HG03354 (cell line): ENCODE measurements at regions not wholly inside any gene's neighbourhood (a gene's known extent, or its start where the extent isn't known, plus 50 kb on each side); places are given as distances from the start of the nearest gene placed in this dataset.
"Not testable (repeated sequence)": the region's sequence is repeated elsewhere in the genome, so short reads cannot be mapped to it uniquely, and the experiment has no call there.

ENCODE experiments used
- ATAC-seq: cut with Tn5 transposase; IDR thresholded peaks from one replicate; pipeline ENCODE4 v1.9.1; 2021; ENCODE audit warnings: mild to moderate bottlenecking; ENCODE audit not compliant: unreplicated experiment, poor library complexity, severe bottlenecking

DNA sequence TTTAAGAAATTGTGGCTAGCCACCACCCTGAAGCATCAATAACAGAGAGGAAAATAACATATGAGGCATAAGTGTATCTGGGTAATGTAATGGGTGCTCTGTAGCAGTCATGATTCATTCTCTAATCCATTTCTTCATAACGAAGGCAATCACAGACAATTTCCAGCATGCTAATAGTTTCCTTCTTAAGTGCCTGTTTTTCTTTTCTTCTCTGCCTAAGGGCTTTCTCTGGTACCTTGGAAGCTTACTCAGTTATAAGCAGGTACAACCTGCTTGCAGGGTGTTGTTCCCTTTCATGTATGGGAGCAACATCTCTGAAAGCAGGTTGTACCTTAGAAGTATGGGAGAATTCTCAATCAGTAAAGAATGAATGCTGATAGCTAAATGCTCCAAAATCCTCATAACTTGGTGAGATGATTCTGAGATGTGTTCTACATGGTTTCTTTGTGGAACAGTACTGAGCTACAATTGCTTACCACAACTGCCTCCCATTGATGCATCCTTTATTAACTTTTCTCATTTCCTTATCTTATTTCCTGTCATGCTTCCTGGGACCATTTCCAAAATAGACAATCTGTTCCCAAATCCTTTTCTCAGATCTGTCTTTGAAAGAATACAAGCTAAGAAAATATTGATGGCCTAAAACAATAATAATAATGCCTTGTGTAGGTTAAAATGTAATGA lies 247.6 kb downstream of the PAPSS1 start:
- ATAC-seq = no peak

DNA sequence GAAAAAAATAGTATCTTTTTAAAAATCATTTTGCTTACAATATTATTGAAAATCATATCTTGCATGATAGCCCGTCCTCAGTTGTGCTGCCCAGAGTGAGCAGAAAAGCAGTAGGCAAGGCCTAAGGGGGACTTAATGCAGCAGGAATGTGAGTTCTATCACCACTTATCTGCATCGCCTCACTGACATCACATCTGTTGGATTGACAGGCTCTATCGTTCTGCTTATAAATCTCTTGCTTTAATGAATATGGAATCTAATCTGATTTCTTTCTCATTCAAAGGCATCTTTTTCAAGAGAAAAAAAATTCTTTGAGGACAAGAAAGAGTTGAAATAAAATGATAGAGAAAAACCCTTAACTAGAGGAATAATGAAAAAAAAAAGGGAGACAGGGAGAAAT lies 249.9 kb downstream of the PAPSS1 start:
- no peak for ATAC-seq

DNA sequence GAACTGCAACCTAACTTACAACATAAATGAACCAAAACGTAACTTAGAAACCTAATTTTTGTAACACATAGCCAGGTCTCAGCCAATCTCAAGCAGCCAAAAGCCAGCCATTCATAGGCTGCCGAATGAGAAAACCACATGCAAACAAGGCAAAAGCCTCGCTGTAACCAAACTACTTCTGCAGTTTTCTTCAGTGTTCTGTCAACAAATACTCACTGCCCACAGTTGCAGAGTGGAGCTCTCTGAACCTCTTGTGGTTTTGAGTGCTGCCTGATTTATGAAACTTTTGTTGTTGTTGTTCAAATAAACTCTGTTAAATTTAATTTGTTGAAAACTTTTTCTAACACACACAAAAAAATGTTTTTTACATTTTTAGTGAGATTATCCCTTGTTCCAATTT lies 251.2 kb downstream of the PAPSS1 start:
- ATAC-seq = peak; percentile 66

DNA sequence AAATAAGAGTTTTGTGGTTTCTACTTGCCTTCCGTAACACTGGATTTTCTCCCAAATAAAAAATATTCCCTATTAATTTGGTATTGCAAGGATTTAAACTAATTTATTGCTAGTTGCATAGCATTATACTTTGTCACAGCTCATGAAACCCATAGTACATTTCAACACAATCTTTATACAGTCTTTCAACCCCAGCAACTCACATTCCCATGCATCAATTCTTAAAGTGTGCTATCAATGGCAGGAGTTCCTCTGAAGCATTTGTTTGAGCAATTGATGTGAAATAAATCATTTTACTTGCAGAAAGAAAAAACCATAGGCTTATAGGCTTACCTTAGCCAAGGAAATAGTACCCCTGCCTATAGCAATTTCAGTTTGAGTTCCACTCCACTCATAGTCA lies 251.9 kb downstream of the PAPSS1 start:
- ATAC-seq = no peak

DNA sequence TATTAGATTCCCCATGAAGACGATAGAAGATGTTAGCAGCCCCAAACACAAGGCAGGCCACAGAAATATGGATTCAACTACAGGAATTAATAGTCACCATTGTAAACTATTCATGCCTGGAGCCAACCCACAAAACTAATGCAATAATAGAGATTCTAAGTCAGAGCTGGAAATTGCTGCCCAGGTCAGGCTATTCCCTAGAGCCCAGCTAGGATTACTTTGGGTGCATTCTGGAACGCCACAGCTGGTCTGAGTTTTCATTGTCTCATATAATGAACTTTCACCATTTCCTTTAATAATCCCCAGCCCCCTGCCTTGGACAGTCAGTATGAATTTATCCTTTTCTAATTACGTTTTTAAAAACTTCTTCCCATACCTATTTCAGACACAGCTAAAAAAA lies 252.6 kb downstream of the PAPSS1 start:
- ATAC-seq = no peak

DNA sequence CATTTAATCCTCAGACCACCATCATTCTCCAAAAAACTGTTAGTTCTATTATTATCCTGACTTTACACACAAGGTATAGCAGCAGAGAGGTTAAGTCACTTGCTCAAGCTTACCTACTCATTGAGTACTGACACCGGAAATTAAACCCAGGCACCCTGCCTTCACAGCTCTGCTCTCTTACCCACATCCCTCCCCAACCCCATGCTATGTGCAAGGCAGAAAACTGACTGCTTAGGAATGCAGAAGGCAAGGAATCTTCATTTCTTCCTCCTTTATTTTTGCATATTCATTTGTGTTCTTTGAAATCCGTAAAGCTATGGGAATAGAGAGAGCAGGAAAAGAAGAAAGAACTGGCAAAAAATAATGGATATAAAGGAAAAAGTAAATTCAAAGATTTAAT lies 261.8 kb downstream of the PAPSS1 start:
- no peak for ATAC-seq

DNA sequence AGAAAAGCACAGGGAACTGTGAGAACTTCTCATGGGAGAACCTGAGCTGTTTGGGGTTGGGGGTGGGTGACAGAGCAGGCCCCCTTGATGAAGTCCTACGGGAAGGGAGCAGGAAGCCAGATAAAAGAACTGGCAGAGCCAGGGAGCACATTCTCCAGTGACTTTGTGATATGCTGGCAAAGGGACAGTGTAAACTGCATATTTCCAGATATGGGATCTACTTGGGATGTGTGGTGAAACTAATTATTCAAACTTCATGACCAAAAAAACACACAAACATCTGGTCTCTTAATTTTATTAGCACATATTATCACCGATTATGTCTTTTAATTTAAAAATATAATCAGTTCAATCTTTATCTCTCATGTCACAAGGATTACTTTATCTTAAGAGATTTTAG lies 266.0 kb downstream of the PAPSS1 start:
- no peak for ATAC-seq

DNA sequence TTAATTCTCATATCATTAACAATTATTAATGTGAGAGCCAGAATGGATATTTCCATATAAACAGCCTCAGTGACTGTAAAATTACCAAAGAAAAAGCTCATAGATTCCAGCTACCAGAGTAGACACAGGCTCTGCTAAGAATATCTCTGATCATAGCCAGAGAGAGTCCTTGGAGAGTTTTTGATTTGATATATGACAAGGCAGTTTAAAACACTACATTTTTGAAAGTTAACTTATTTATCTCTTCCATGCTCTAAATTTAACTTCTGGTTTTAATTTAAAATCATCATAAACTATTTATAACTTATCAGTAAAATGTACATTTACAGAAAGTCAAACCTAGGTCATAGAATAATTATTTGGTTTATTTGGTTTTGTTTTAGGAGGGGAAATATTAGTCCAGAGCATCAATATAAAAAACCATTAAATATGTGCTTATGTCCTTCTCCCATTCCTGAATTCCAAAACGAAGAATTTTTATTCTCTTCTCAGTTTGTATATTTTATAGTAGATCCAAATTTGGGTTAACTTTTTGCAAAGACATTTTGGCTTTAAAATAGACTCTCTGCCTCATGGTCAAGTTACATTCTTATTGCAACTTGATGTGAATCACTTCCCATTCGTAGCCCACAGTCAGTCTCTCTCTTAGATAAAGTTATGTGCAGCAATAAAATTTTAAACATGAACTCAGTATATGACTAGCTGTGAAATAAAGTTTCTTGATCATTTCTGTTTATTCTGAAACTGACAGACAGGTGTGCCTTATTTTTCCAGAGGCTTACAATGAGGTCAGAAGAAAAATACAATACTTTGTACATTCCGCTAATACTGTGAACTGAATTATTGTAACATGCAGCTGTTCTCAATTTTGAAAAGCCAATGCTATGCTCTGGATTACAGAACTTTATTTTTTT lies 267.1 kb downstream of the PAPSS1 start:
- ATAC-seq = no peak

DNA sequence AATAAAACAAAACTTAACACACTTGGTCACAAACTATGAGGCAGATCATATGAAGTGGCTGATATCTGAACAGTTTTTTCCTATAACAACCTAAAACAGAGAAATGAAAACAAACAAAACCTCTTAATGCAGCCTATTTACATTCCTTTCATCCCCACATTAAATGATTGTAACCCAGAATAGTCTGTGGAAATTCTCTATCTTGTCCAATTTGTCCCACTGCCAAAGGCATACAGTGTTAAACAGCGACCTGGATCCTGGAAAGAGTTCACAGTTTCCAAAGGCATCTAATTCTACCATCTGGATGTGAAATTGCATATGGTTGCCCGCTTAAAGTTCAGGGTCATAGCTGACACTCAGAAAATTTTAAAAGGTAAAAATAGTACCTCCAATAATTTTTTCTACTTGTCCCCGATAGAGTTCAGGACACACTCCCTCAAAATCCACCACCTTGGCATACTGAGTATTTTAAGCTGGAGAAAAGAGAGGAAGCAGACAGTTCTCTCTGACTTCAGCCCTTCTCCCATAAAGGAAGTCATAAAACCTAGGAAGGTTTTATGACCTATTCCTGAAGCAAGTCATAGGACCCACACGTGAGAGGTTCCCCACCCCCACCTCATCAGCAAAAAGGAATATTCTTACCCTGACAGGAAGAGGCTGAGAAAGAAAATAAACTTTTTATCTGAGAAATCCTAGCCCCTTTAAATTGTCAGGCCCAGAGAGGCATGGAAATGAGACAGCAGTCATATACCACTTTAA lies 270.2 kb downstream of the PAPSS1 start:
- no peak for ATAC-seq

DNA sequence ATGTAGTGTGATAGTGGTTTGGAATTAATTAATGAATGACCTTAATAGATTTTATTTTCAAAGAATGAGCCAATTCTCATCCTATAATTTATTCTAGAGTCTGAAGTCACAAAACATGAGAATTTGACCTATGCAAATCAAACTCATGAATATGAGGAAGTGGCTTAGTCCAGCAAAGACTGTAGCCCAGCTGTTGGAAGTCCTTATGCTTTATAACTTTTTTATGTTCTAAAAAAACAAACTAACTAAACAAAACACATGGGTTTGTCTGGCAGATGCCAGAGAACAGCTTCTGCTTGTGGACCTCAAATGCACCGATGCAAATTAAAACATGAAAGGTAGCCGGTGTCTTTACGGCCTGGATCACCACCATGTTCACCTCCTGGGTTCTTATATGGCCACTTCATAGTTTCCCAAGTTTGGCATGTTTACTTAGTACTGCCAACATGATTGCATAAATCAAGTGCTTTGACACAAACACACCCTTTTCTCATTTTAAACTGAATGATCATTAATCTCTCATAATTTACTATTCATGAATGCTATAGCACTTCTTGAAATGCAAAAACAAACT lies 277.4 kb downstream of the PAPSS1 start:
- no peak for ATAC-seq

DNA sequence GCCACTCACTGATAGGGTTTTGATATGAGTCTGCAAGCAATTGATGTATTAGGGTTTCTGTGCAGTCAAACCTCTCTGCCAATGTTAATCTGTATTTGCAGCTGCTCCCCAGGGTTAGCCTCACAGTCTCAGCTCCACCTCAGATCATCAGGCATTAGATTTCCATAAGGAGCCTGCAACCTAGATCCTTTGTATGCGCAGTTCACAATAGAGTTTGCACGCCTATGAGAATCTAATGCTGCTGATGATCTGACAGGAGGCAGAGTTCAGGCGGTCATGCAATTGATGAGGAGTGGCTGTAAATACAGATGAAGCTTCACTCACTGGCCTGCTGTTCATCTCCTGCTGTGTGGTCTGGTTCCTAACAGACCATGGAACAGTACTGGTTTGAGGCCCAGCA lies 280.6 kb downstream of the PAPSS1 start:
- no peak for ATAC-seq

DNA sequence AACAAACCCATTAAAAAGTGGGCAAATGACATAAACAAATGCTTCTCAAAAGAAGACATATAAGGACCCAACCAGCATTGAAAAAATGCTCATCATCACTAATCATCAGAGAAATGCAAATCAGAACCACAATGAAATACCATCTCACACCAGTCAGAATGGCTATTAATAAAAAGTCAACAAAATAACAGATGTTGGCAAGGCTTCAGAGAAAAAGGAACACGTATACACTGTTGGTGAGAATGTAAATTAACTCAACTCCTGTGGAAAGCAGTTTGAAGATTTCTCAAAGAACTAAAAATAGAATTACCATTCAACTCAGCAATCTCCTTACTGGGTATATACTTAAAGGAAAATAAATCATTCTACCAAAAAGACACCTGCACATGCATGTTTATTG lies 283.6 kb downstream of the PAPSS1 start:
- ATAC-seq = not testable (repeated sequence)

DNA sequence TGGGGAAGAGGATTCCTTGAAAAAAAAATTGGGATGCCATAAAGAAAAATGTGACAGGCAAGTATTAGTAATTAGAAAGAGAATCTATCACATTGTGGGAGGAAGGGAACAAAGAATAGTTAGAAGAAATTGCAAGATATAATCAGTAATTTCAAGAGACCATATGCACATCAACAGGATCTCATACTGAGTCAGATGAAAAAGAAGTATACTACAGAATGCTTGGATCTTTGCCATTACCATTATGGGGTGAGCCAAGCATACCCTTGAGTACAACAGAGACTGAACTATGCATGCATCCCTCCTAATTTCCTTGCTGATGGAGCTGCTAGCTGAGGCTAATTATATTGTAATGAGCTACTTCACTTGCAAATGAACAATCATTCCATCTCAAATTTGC lies 287.6 kb downstream of the PAPSS1 start:
- no peak for ATAC-seq

DNA sequence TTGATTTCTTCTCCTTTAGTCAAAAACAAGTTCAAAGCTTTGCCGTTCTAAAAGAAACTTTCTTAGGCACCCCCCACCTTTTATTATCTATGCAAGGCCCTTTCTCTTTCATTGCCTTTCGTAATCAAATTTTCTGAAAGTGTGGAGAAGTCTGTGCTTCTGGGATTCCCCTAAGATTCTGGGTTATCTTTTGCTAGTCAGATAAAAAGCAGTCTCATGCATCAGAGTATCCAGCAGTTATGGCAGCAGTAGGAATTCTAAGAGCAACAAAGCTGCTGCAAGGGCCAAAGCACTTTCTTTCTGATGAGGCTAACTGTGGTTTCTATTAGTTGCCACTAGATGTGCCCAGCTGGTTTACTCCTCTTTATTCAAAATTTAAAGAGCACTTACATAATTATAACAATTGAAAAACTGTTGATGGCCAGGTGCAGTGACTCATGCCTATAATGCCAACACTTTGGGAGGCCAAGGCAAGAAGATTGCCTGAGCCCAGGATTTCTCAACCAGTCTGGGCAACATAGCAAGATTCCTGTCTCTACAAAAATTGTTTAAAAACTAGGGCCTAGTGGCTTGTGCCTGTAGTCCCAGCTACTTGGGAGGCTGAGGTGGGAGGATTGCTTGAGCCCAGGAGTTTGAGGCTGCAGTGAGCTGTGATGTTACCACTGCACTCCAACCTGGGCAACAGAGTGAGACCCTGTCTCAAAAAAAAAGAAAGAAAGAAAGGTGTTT lies 296.2 kb downstream of the PAPSS1 start:
- ATAC-seq = no peak

DNA sequence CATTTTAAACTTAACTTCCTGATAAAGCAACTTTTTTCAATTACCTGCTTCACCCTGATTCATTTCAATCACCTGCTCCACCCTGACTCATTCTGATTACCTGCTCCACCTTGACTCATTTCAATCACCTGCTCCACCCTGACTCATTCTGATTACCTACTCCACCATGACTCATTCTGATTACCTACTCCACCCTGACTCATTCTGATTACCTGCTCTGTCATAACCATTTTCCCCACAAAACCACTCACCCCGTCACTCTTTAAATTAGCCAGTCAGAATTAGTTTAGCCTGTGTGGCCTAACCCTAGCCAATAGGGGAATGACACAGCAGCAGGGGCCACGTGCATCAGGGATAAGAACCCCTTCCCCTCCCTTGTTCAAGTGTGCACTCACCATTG lies 300.5 kb downstream of the PAPSS1 start:
- not testable (repeated sequence) for ATAC-seq

DNA sequence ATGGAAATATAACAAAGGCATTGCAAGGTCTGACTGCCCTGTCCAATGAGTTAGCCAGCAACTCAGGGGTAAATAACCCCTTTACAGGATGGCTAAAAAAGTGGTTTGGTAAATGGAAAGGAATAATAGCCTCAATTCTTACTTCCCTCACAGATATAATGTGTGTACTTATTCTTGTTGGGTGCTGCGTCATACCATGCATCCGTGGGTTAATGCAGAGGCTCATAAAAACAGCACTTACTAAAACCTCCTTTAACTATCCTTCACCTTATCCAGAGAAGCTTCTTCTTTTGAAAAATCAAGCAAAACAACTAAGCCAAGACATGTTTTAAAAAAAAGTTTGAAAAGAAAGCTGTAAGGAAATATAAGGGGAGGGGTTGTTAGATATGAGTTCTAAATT lies 301.0 kb downstream of the PAPSS1 start:
- ATAC-seq = no peak

DNA sequence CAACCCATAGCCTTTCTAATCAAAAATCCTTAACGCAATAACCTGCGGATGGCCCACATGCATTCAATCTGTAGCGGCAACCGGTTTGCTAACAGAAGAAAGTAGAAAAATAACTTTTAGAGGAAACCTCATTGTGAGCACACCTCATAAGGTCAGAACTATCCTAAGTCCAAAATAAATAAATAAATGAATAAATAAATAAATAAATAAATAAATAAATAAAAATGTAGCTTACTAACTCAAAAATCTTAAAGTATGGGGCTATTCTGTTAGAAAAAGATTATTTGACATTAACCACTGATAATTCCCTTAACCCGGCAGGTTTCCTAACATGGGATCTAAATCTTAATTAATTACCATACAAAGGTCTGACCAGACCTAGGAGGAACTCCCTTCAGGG lies 304.5 kb downstream of the PAPSS1 start:
- not testable (repeated sequence) for ATAC-seq

DNA sequence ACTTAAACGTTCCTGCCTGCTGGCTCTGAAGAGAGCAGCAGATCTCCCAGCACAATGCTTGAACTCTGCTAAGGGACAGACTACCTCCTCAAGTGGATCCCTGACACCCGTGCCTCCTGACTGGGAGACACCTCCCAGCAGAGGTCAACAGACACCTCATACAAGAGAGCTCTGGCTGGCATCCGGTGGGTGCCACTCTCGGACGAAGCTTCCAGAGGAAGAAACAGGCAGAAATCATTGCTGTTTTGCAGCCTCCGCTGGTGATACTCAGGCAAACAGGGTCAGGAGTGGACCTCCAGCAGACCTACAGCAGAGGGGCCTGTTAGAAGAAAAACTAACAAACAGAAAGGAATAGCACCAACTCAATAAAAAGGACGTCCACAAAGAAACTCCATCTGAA lies 310.2 kb downstream of the PAPSS1 start:
- not testable (repeated sequence) for ATAC-seq

DNA sequence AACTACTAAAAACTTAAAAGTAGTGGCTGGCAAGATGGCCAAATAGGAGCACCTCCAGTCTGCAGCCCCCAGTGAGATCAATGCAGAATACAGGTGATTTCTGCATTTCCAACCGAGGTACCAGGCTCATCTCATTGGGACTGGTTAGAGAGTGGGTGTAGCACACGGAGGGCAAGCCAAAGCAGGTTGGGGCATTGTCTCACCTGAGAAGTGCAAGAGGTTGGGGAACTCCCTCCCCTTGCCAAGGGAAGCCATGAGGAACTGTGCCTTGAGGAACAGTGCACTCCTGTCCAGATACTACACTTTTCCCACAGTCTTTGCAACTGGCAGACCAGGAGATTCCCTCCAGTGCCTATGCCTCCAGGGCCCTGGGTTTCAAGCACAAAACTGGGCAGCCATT lies 311.1 kb downstream of the PAPSS1 start:
- ATAC-seq = no peak
